SJCRH30 (cell line): ENCODE measurements at regions not wholly inside any gene's neighbourhood (a gene's known extent, or its start where the extent isn't known, plus 50 kb on each side); places are given as distances from the start of the nearest gene placed in this dataset.

Experiments
- DNase-seq, 2 experiments: peaks; one replicate each; pipeline ENCODE4 v3.0.0-alpha.2; 2015 to 2020
- H3K27ac ChIP-seq: fragments of 250-450 bp; sonication (Bioruptor Pico); 2 replicates; pipeline ENCODE4 v1.5.1; 2020; ENCODE audit warnings: mild to moderate bottlenecking, moderate library complexity
- H3K27me3 ChIP-seq: fragments of 250-450 bp; sonication (Bioruptor Pico); 2 replicates; pipeline ENCODE4 v1.5.1; 2020; ENCODE audit warnings: mild to moderate bottlenecking, moderate library complexity
- H3K36me3 ChIP-seq: fragments of 250-450 bp; sonication (Bioruptor Pico); 2 replicates; pipeline ENCODE4 v1.5.1; 2020; ENCODE audit warnings: mild to moderate bottlenecking, moderate library complexity
- H3K4me1 ChIP-seq: fragments of 250-450 bp; sonication (Bioruptor Pico); 2 replicates; pipeline ENCODE4 v1.5.1; 2020; ENCODE audit warnings: mild to moderate bottlenecking, moderate library complexity
- H3K4me3 ChIP-seq: fragments of 250-450 bp; sonication (Bioruptor Pico); 2 replicates; pipeline ENCODE4 v1.5.1; 2020; ENCODE audit warnings: mild to moderate bottlenecking, moderate library complexity
- H3K9me3 ChIP-seq: fragments of 250-450 bp; sonication (Bioruptor Pico); replicated peaks from 2 replicates; pipeline ENCODE4 v1.5.1; 2020; ENCODE audit warnings: mild to moderate bottlenecking, moderate library complexity

DNA sequence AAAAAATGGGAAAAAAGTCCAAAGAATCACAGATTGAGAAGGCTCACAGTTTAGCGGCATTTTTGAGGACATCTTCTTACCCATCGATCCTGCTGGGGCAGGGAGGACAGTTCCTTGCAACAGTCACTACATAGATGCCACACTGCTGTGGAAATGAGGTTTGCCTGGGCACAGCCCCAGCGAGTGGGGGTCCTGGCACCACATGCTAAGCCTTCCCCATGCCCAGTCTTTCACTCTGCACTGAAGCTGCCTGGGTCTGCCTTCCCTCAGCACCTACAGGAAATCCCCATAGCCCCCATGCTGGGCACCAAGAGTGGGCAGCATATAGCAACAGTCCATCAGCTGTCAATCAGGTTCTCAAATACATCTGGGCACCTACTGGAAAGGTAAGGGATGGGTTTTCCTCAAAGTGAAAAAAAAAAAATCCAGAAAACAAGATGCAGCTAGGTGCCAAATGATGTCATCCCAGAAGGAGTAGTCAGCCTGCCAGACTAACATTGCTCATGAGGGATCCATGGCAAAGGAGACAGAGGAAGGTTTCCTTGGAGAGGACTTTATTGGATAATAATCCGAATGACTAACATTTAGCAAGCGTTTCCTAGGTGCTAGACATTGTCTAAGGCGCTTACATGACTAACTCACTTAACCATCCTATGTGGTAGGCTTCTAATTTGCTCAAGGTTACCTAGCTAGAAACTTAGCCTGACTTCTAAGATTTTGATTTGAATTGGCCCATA, 125.7 kb upstream of the CXCL12 start:
- no peaks in the 10 kb centered on the region for H3K27me3 ChIP-seq
- H3K4me1 ChIP-seq, result no peaks in the 10 kb centered on the region
- no peaks in the 10 kb centered on the region for H3K36me3 ChIP-seq
- DNase-seq, result no peak
- H3K27ac ChIP-seq, result no peak overlapping the region
- H3K4me3 ChIP-seq, result no peak overlapping the region
- no peaks in the 10 kb centered on the region for H3K9me3 ChIP-seq

DNA sequence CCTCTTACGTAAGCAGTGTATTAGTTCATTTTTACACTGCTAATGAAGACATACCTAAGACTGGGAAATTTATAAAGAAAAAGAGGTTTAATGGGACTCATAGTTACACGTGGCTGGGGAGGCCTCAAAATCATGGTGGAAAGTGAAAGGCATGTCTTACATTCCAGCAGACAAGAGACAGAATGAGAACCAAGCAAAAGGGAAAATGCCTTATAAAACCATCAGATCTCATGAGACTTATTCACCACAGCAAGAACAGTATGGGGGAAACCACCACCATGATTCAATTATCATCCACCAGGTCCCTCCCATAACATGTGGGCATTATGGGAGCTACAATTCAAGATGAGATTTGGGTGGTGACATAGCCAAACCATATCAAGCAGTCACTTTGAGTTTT, 126.3 kb upstream of the CXCL12 start:
- Histone ChIP-seq H3K27me3 (no peaks in the 10 kb centered on the region), H3K9me3 (no peaks in the 10 kb centered on the region), H3K36me3 (no peaks in the 10 kb centered on the region), H3K27ac (no peak overlapping the region), H3K4me1 (no peaks in the 10 kb centered on the region), H3K4me3 (no peak overlapping the region)
- no peak for DNase-seq

DNA sequence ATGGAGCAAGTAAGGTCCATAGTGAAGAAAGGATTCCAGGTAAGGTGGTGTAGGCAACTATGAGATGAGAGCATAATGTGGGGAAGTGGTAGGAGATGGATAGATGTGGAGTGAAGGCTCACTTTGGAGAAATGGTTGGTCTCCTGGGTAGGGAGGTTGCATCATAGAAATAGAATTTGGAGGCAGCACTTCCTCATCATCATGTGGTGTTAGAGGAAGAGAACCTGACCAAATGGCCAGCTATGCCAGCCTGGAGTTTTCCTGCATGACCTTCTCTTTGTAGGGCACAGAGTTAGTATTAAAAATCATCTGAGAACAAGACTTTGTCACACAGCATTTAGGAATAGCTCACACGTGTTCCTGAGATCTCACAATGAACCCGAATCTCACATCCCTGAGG, 126.7 kb upstream of the CXCL12 start:
- H3K9me3 ChIP-seq, result no peaks in the 10 kb centered on the region
- no peak for DNase-seq
- H3K27me3 ChIP-seq, result no peaks in the 10 kb centered on the region
- H3K4me1 ChIP-seq, result no peaks in the 10 kb centered on the region
- H3K36me3 ChIP-seq, result no peaks in the 10 kb centered on the region
- no peak overlapping the region for H3K27ac ChIP-seq
- H3K4me3 ChIP-seq, result no peak overlapping the region

DNA sequence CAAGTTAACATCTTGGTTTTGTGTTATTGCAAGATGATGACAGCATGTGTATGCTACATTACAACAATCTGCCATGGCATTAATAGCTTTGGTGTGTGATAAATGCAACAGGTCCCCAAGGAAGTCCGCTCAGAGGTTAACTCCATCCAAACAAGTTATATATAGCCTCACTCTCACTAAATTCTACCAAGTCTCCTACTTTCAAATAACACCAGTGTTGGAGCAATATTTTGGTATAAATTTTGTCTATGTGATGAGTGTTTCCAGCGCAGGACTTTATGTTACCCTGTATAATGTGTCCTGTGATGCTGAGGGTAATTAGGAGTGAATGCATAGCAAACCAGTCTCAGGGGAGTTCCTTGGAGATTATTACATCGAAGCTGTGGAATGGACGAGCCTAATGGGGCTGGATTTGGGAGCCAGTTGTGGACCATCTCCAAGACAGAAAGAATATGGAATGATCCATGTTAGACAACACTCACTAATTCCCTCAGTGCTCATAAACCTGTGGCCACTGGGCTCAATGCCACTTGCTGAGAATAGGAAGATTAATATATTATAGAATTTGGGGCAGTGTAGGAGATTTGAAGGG, 127.6 kb upstream of the CXCL12 start:
- no peaks in the 10 kb centered on the region for H3K36me3 ChIP-seq
- no peaks in the 10 kb centered on the region for H3K4me1 ChIP-seq
- H3K9me3 ChIP-seq, result no peaks in the 10 kb centered on the region
- no peak overlapping the region for H3K27ac ChIP-seq
- H3K4me3 ChIP-seq, result no peak overlapping the region
- no peak for DNase-seq
- H3K27me3 ChIP-seq, result no peaks in the 10 kb centered on the region

DNA sequence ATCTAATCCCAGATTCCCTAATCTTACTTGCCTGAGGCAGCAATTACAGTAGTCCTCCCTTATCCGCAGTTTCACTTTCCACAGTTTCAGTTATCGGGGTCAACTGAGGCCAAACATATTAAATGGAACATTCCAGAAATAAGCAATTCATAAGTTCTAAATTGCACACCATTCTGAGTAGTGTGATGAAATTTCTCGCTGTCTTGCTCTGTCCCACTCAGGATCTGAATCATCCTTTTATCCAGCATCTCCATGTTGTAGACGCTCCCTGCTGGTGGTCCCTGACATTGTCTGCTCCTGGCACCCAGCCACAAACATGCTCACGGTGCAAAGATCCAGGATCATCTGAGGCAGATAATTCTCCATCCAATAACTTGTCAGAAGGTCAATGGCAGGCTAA, 128.7 kb upstream of the CXCL12 start:
- H3K36me3 ChIP-seq, result no peaks in the 10 kb centered on the region
- H3K27me3 ChIP-seq, result no peaks in the 10 kb centered on the region
- H3K4me3 ChIP-seq, result no peak overlapping the region
- no peak for DNase-seq
- H3K9me3 ChIP-seq, result no peaks in the 10 kb centered on the region
- no peaks in the 10 kb centered on the region for H3K4me1 ChIP-seq
- no peak overlapping the region for H3K27ac ChIP-seq

DNA sequence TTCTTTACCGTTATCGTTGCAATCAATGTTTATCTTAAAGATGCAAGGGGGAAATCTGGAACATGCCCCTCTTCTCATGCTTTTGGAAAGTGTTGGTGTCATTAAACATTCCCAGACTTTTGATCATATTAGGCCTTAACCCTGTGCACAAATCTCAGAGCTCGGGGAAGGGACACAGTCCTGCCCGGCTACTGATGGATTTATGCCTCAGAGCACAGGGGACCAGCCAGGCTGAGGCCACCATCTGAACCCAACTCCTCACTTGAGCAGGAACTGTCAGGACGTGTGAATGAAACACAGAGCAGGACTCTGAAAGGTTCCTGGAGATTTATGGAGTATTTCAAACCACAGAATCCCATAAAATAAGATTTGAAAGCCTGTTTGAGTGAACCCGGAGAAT, 132.0 kb upstream of the CXCL12 start:
- no peaks in the 10 kb centered on the region for H3K4me1 ChIP-seq
- no peak overlapping the region for H3K4me3 ChIP-seq
- H3K36me3 ChIP-seq, result no peaks in the 10 kb centered on the region
- DNase-seq, result no peak
- no peaks in the 10 kb centered on the region for H3K27me3 ChIP-seq
- H3K9me3 ChIP-seq, result no peaks in the 10 kb centered on the region
- H3K27ac ChIP-seq, result no peak overlapping the region

DNA sequence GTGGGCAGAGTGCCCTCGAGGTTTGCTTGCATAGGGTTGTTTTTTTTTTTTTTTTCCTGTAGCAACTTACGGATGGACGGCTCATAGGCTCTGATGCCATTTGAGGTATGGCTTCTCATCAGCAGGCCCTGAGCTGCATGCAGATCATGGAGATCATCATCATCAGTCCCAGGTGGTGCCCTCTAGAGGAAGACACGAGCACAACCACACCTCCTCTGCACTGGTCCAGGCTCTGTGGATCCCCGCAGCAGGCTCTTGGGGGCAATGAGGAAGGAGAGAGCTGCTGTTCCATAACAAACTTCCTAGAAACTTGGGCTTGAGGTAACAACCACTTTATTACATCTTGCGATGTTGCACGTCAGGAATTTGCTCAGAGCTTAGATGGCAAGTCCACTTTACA, 132.7 kb upstream of the CXCL12 start:
- Histone ChIP-seq H3K9me3 (no peaks in the 10 kb centered on the region), H3K4me3 (no peak overlapping the region), H3K4me1 (no peaks in the 10 kb centered on the region), H3K36me3 (no peaks in the 10 kb centered on the region), H3K27ac (no peak overlapping the region), H3K27me3 (no peaks in the 10 kb centered on the region)
- peak in 1 of 2 experiments; percentile 12 for DNase-seq

DNA sequence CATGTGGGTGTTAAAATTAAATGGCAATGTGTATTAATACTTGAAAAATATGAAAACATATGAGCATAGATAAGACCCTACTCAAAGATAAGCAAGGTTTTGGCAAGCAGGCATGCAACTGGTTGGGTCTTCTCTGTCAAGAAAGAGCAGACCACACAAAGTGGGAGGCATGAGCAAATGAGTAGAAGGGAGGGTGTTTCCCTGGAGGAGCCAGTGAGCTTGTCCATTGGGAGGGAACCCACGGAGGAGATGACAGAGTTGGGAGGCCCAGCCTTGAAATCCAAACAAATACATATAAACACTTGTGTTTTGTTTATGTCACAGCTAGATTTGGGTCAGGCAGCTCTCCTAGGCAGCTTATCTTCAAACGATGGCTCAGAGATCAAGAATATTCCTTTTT, 134.5 kb upstream of the CXCL12 start:
- DNase-seq, result no peak
- Histone ChIP-seq H3K36me3 (no peaks in the 10 kb centered on the region), H3K9me3 (no peaks in the 10 kb centered on the region), H3K27me3 (no peaks in the 10 kb centered on the region), H3K27ac (no peak overlapping the region), H3K4me1 (no peaks in the 10 kb centered on the region), H3K4me3 (no peak overlapping the region)

DNA sequence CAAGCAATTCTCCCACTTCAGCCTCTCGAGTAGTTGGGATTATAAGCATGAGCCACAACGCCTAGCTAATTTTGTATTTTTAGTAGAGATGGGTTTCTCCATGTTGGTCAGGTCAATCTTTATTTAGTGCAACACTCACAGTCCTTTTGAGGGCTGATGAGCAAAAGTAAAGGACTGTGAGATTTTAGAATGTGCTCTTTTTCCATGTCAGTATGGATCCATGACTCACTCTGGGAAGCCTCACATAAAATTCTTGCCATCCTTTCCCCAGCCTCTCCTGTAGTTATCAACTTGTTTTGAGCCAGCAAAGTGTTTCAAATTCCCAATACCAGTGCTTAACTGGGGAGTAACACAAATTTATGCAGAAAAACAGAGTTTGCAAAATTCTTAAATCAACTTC, 135.8 kb upstream of the CXCL12 start:
- H3K4me3 ChIP-seq, result no peak overlapping the region
- DNase-seq, result no peak

DNA sequence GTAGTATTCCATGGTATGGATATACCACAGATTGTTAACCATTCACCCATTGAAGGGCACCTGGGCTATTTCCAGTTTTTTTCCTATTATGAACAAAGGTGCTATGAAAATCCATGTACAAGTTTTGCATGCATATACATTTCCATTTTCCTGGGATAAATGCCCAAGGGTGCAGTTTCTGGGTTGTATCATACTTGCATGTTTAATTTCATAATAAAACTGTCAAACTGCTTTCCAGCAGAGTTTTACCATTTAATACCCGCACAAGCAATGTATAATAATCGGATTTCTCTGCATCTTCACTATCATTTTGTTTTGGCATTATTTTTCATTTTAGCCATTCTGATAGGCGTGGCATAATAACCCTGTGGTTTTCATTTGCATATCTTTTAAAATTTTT, 154.3 kb upstream of the CXCL12 start:
- H3K4me3 ChIP-seq, result no peak overlapping the region
- no peaks in the 10 kb centered on the region for H3K9me3 ChIP-seq
- no peak for DNase-seq

More for the DNA sequence above, 135.8 kb upstream of the CXCL12 start:
- H3K4me1 ChIP-seq, result no peaks in the 10 kb centered on the region
- H3K36me3 ChIP-seq, result no peaks in the 10 kb centered on the region
- H3K27ac ChIP-seq, result no peak overlapping the region
- H3K9me3 ChIP-seq, result no peaks in the 10 kb centered on the region
- H3K27me3 ChIP-seq, result no peaks in the 10 kb centered on the region

DNA sequence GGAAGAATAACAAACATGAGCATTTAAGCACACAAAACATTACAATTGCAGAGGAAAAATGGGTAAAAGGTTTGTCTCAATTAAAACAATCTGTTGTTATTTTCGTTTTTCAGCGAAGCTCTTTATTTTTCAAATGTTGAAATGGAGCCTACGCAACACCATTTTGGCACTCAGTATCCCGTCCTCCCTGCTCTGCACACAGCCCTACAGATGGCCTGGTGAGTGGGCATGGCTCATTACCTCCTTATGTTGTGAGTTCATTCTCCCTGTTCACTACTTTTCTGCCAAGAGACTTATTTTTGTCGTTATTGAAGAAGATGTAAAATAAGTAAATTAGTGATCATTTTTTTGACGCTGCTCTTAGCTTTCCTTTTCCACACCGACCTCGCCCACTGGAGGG, 167.8 kb upstream of the CXCL12 start:
- H3K27me3 ChIP-seq, result no peaks in the 10 kb centered on the region

More for the DNA sequence above, 154.3 kb upstream of the CXCL12 start:
- Histone ChIP-seq H3K27ac (no peak overlapping the region), H3K4me1 (no peaks in the 10 kb centered on the region), H3K27me3 (no peaks in the 10 kb centered on the region), H3K36me3 (no peaks in the 10 kb centered on the region)

DNA sequence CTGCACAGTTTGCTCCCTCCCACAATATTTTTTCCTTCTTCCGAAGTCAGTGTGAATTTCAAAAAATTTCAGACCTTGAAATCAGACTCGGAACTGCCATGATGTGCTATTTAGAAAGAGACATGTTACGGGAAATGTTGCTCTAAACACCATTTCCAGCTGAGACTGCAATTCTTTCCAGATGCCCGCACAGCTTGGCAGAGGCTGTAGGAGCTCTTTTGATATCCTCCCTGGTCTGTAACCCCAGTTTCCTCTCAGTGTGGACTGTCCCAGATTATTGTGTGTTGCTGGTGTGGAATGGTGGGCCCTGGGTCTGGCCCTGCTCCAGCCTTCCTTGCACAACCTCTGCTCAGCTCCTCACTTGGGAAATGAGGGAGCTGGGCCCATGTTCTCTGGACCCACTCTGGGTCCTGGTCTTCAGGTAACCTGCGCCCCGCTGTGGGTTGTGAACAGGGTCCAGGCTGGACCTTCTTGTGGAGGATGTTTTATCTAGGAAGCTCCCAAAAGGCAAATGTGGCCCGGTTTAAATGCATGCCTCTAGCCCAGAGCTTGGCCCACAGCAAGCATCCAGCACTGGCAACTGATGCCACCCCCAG, 172.8 kb upstream of the CXCL12 start:
- no peak for DNase-seq
- Histone ChIP-seq H3K4me3 (no peak overlapping the region), H3K9me3 (no peaks in the 10 kb centered on the region), H3K36me3 (no peaks in the 10 kb centered on the region), H3K27me3 (no peaks in the 10 kb centered on the region), H3K27ac (no peak overlapping the region), H3K4me1 (no peaks in the 10 kb centered on the region)

More for the DNA sequence above, 167.8 kb upstream of the CXCL12 start:
- Histone ChIP-seq H3K4me1 (no peaks in the 10 kb centered on the region), H3K9me3 (no peaks in the 10 kb centered on the region), H3K36me3 (no peaks in the 10 kb centered on the region), H3K4me3 (no peak overlapping the region), H3K27ac (no peak overlapping the region)
- no peak for DNase-seq

DNA sequence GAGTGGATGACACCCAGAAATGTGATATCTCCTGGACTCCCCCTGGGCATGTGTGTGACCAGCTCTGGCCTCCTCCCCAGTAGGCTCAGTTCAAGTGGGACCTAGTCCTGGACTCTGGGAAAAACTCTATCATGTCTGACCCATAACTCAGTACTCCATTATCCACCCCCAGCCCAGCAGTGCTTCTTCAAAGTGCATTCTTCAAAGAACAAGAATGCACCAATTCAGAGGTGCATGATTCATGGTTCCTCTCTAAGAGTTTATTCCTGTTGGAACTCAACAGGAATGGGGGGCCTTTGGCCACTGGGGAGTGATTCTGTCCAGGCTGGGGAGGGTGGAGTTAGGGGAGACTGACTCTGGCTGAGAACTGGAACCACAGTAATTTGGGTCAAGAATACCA, 173.6 kb upstream of the CXCL12 start:
- Histone ChIP-seq H3K27me3 (no peaks in the 10 kb centered on the region), H3K36me3 (no peaks in the 10 kb centered on the region), H3K4me3 (no peak overlapping the region), H3K4me1 (no peaks in the 10 kb centered on the region), H3K27ac (no peak overlapping the region), H3K9me3 (no peaks in the 10 kb centered on the region)
- DNase-seq, result no peak

DNA sequence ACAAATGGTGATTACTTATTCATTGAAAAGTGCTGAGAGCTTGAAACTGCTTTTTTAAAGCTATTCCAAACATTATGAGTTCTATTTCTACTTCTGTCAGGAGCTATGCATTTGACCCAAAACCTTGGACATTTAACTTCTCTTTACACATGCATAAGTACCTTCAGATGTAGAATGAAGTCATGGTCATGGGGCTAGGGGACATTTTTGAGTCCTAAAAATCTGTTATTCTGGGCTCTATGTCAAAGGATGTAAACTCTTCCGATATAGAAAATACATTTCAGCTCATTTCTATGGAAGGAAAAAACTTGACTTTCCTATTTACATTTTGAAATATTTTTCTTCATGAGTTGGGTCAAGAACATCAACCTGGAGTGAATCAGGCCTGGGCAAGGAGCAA, 179.5 kb upstream of the CXCL12 start:
- H3K36me3 ChIP-seq, result no peaks in the 10 kb centered on the region
- H3K27me3 ChIP-seq, result no peaks in the 10 kb centered on the region
- no peak for DNase-seq
- H3K4me1 ChIP-seq, result no peaks in the 10 kb centered on the region
- no peak overlapping the region for H3K4me3 ChIP-seq
- H3K27ac ChIP-seq, result no peak overlapping the region
- no peaks in the 10 kb centered on the region for H3K9me3 ChIP-seq

DNA sequence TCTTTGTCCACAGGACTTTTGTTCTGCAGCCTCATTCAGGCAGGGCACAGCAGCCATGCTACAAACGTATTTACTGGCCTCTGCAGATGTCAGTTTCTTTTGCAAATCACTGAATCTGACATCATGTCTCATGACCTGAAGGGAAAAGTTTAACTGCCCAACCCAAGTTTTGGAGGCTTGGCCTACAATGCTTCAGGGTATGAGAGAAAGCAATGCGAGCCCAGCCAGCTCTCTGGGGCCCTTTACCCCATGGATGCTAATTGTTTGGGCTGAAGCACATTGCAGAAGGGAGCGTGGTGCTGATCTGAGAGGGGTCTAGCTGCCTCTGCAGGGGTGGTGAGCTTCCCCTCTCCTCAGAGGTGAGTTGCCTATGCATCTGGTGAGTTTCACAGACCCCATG, 179.9 kb upstream of the CXCL12 start:
- Histone ChIP-seq H3K4me3 (no peak overlapping the region), H3K27me3 (no peaks in the 10 kb centered on the region), H3K36me3 (no peaks in the 10 kb centered on the region), H3K4me1 (no peaks in the 10 kb centered on the region), H3K9me3 (no peaks in the 10 kb centered on the region), H3K27ac (no peak overlapping the region)
- DNase-seq, result no peak

DNA sequence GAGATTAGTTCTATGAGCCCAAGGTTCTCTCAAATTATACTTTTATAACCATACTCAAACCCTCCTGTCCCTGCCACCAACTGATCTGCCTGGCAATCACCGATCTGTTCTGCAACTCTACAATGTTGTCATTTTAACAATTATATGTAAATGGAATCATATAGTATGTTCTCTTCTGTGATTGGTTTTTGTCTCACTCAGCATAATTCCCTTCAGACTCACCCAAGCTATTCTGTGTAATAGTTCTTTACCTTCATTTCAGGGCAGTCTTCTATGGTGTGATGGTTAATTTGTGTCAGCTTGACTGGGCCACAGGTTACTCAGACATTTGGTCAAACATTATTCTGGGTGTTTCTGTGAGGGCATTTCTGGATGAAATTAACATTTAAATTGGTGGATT, 181.9 kb upstream of the CXCL12 start:
- H3K27ac ChIP-seq, result no peak overlapping the region
- no peak for DNase-seq
- no peak overlapping the region for H3K4me3 ChIP-seq

More for the DNA sequence above, 181.9 kb upstream of the CXCL12 start:
- H3K4me1 ChIP-seq, result no peaks in the 10 kb centered on the region
- H3K27me3 ChIP-seq, result no peaks in the 10 kb centered on the region
- no peaks in the 10 kb centered on the region for H3K9me3 ChIP-seq
- no peaks in the 10 kb centered on the region for H3K36me3 ChIP-seq
